K562 (cell line): ENCODE measurements at regions not wholly inside any gene's neighbourhood (a gene's known extent, or its start where the extent isn't known, plus 50 kb on each side); places are given as distances from the start of the nearest gene placed in this dataset.

Source experiments
- ATAC-seq: fragments of 200-7000 bp; cut with Tn5 transposase; 3 replicates; pipeline ENCODE4 v1.9.1; 2020; ENCODE audit warnings: moderate library complexity
- BruUV-seq: library from RNA; stranded (reverse); fragments of 400-500 nt; replicated peaks from 2 replicates; lab custom pipeline; 2021; lab: Mats Ljungman, UMichigan
- CTCF ChIA-PET: fragments of 300-600 bp; formaldehyde crosslinking; extraction: SDS; loops from one replicate; lab custom pipeline; 2021; ENCODE audit warnings: low intra/inter-chr PET ratio; lab: Yijun Ruan, JAX
- POLR2A ChIA-PET: fragments of 300-600, 350-650 bp; sonication (Branson Sonifier 250); formaldehyde crosslinking; extraction: SDS; loops from one replicate; lab custom pipeline; 2021; ENCODE audit warnings: antibody characterized with exemption, inconsistent platforms; lab: Yijun Ruan, JAX
- DNase-seq, 4 experiments: peaks; one replicate each; pipeline versions ENCODE4 v3.0.0 to v3.0.0-alpha.2; 2011 to 2018; ENCODE audit warnings: low spot score in 3 of 4, mixed read lengths in 3 of 4; ENCODE audit errors: extremely low read depth in 1 of 4
- FAIRE-seq: peaks from 2 replicates; lab custom pipeline; 2011; peaks lifted over from hg19 to GRCh38; lab: Jason Lieb, UNC
- H2AFZ ChIP-seq: 2 replicates; pipeline ENCODE4 v1.6.0; 2011; ENCODE audit warnings: low read depth, low read length, control low read depth, inconsistent platforms
- H3K27ac ChIP-seq: fragments of 200-600 bp; 3 replicates; pipeline ENCODE4 v1.8.0; 2011; ENCODE audit warnings: low read depth, mild to moderate bottlenecking, control low read depth, inconsistent platforms, low read length, moderate library complexity, mixed read lengths; ENCODE audit errors: extremely low read depth
- H3K27me3 ChIP-seq, 2 experiments: fragments of 300-600 bp in 1 of 2; 2 replicates in 1 of 2; 3 replicates in 1 of 2; pipeline versions ENCODE4 v1.6.0 to v1.8.0; 2011; ENCODE audit warnings: inconsistent platforms in 2 of 2, low read length in 2 of 2, mild to moderate bottlenecking in 1 of 2, mixed read lengths in 1 of 2, moderate library complexity in 1 of 2; ENCODE audit not compliant: control insufficient read depth in 2 of 2, insufficient read depth in 2 of 2
- H3K36me3 ChIP-seq: fragments of 300-600 bp; 3 replicates; pipeline ENCODE4 v1.8.0; 2011; ENCODE audit warnings: mild to moderate bottlenecking, low read length, inconsistent platforms; ENCODE audit not compliant: control insufficient read depth, insufficient read depth
- H3K4me1 ChIP-seq, 2 experiments: fragments of 200-600 bp in 1 of 2; replicated peaks in 1 of 2; 2 replicates in 1 of 2; 3 replicates in 1 of 2; pipeline versions ENCODE4 v1.5.1 to v1.8.0; 2011; ENCODE audit warnings: inconsistent platforms in 2 of 2, low read length in 2 of 2, mild to moderate bottlenecking in 1 of 2, mixed read lengths in 1 of 2, moderate library complexity in 1 of 2; ENCODE audit not compliant: control insufficient read depth in 2 of 2, insufficient read depth in 2 of 2
- H3K4me2 ChIP-seq: 2 replicates; pipeline ENCODE4 v1.6.1; 2011; ENCODE audit warnings: low read length, control low read depth, inconsistent platforms, mixed read lengths; ENCODE audit not compliant: insufficient read depth
- H3K4me3 ChIP-seq: fragments of 200-600 bp; sonication (generic), shearing (Covaris generic); 2 replicates; pipeline ENCODE4 v1.5.1; 2016; ENCODE audit warnings: control low read depth, inconsistent platforms
- H3K79me2 ChIP-seq: fragments of 200-600 bp; 3 replicates; pipeline ENCODE4 v1.8.0; 2011; ENCODE audit warnings: low read length, inconsistent platforms; ENCODE audit not compliant: control insufficient read depth, insufficient read depth
- H3K9ac ChIP-seq, 2 experiments: 2 replicates each; pipeline versions ENCODE4 v1.6.0 to v1.6.1; 2011; ENCODE audit warnings: low read depth in 2 of 2, low read length in 2 of 2, control low read depth in 1 of 2, inconsistent platforms in 1 of 2, mild to moderate bottlenecking in 1 of 2, mixed read lengths in 1 of 2; ENCODE audit not compliant: insufficient read depth in 1 of 2
- H3K9me1 ChIP-seq: one replicate; pipeline ENCODE4 v1.6.0; 2011; ENCODE audit warnings: inconsistent platforms, mild to moderate bottlenecking, low read length, moderate library complexity; ENCODE audit not compliant: control insufficient read depth, insufficient read depth
- H3K9me3 ChIP-seq: replicated peaks from 2 replicates; pipeline ENCODE4 v1.5.1; 2011; ENCODE audit warnings: low read depth, low read length, inconsistent platforms; ENCODE audit not compliant: control insufficient read depth, insufficient read depth
- H4K20me1 ChIP-seq: replicated peaks from 2 replicates; pipeline ENCODE4 v1.6.1; 2011; ENCODE audit warnings: low read length, inconsistent platforms, mixed read lengths; ENCODE audit not compliant: control insufficient read depth, insufficient read depth
- ESRRA ChIP-seq: fragments of 450-650 bp; IDR thresholded peaks from 2 replicates; pipeline ENCODE4 v1.6.1; 2014; ENCODE audit warnings: low read depth, mild to moderate bottlenecking, moderate library complexity, borderline replicate concordance
- POLR2A ChIP-seq: fragments of 450-650 bp; conservative IDR thresholded peaks from 2 replicates; pipeline ENCODE4 v1.6.1; 2016
- WGBS: fragments of 100-300 bp; shearing (Covaris generic); methylation state at CpG from one replicate; pipeline ENCODE4 v1.1.6; 2016; ENCODE audit warnings: low coverage, mixed read lengths; ENCODE audit not compliant: insufficient coverage; ENCODE audit errors: missing lambda C conversion rate; 5-methylcytosine and 5-hydroxymethylcytosine counted together
- in situ Hi-C: fragments of 300-500 bp; cut with MboI; formaldehyde crosslinking; loops from 4 replicates; pipeline ENCODE4 v1.15.0; 2018; ENCODE audit warnings: inconsistent platforms, mixed read lengths
- intact Hi-C: fragments of 100-400 bp; cut with micrococcal nuclease; formaldehyde crosslinking; loops from 2 replicates; pipeline ENCODE4 v1.14.2; 2022
- TF ChIP-seq, protein P1 (sequence below): fragments of 250-450 bp; sonication (Bioruptor Pico); IDR thresholded peaks from 2 replicates; pipeline ENCODE4 v1.5.0; 2020; ENCODE audit warnings: mild to moderate bottlenecking, borderline replicate concordance
- TF ChIP-seq, protein P2 (sequence below): fragments of 450-650 bp; IDR thresholded peaks from 2 replicates; pipeline ENCODE4 v1.6.1; 2017; ENCODE audit warnings: antibody characterized with exemption, mild to moderate bottlenecking
- TF ChIP-seq, protein P3 (sequence below), 2 experiments: fragments of 450-650 bp; IDR thresholded peaks; 2 replicates each; pipeline ENCODE4 v1.6.1; 2016; ENCODE audit warnings: mild to moderate bottlenecking in 2 of 2, borderline replicate concordance in 1 of 2, low read depth in 1 of 2, moderate library complexity in 1 of 2

DNA sequence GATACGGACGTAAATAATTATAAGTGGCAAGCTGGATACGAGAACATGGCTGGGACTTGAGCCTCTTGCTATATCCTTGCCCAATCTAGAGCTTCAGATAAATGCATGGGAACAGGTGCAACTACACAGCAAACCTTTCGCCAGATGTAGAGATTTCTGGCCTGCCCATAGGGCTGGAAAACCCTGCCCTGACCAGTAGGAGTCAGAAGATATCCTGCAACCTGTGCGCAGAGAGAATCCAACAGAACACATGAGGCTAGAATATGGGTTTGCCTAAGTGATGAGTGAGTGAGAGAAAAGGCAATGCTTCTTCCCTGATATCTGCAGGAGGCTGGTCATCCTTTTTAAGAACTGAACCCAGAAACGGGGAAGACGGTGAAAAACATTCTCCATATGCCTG lies 805.3 kb upstream of the TENM3 start (continued):
- TF ChIP-seq, protein P1, sequence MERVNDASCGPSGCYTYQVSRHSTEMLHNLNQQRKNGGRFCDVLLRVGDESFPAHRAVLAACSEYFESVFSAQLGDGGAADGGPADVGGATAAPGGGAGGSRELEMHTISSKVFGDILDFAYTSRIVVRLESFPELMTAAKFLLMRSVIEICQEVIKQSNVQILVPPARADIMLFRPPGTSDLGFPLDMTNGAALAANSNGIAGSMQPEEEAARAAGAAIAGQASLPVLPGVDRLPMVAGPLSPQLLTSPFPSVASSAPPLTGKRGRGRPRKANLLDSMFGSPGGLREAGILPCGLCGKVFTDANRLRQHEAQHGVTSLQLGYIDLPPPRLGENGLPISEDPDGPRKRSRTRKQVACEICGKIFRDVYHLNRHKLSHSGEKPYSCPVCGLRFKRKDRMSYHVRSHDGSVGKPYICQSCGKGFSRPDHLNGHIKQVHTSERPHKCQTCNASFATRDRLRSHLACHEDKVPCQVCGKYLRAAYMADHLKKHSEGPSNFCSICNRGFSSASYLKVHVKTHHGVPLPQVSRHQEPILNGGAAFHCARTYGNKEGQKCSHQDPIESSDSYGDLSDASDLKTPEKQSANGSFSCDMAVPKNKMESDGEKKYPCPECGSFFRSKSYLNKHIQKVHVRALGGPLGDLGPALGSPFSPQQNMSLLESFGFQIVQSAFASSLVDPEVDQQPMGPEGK (CRISPR knock-in tag) = no peak
- no peak for TF ChIP-seq POLR2A
- TF ChIP-seq, protein P2, sequence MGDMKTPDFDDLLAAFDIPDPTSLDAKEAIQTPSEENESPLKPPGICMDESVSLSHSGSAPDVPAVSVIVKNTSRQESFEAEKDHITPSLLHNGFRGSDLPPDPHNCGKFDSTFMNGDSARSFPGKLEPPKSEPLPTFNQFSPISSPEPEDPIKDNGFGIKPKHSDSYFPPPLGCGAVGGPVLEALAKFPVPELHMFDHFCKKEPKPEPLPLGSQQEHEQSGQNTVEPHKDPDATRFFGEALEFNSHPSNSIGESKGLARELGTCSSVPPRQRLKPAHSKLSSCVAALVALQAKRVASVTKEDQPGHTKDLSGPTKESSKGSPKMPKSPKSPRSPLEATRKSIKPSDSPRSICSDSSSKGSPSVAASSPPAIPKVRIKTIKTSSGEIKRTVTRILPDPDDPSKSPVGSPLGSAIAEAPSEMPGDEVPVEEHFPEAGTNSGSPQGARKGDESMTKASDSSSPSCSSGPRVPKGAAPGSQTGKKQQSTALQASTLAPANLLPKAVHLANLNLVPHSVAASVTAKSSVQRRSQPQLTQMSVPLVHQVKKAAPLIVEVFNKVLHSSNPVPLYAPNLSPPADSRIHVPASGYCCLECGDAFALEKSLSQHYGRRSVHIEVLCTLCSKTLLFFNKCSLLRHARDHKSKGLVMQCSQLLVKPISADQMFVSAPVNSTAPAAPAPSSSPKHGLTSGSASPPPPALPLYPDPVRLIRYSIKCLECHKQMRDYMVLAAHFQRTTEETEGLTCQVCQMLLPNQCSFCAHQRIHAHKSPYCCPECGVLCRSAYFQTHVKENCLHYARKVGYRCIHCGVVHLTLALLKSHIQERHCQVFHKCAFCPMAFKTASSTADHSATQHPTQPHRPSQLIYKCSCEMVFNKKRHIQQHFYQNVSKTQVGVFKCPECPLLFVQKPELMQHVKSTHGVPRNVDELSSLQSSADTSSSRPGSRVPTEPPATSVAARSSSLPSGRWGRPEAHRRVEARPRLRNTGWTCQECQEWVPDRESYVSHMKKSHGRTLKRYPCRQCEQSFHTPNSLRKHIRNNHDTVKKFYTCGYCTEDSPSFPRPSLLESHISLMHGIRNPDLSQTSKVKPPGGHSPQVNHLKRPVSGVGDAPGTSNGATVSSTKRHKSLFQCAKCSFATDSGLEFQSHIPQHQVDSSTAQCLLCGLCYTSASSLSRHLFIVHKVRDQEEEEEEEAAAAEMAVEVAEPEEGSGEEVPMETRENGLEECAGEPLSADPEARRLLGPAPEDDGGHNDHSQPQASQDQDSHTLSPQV = no peak

DNA sequence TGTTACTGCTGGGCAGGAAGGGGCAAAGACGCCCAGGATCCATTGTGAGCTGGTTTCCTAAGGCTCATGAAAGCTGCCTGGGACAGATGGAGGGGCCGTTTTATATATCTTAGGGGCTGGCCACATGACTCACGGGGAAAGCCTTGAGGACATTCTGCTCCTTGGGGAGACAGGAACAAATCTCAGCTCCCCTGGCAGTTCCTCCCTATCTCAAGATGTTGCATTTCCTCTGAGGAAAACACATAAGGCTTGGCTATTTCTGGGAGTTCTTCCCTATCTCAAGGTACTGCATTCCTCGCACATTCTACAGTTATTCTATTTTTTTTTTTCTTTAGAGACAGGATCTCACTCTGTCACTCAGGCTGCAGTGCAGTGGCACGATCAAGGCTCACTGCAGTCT lies 804.6 kb upstream of the TENM3 start:
- Histone ChIP-seq H3K9me1 (no peaks in the 10 kb centered on the region), H3K9me3 (no peaks in the 10 kb centered on the region), H3K4me3 (no peak overlapping the region), H2AFZ (no peak overlapping the region), H3K4me1 (no peaks in the 10 kb centered on the region), H3K4me2 (no peak overlapping the region), H3K79me2 (no peaks in the 10 kb centered on the region), H3K27me3 (no peaks in the 10 kb centered on the region), H3K9ac (no peak overlapping the region), H3K36me3 (no peaks in the 10 kb centered on the region), H4K20me1 (no peaks in the 10 kb centered on the region), H3K27ac (no peak overlapping the region)
- intact Hi-C loops = no loop called here
- WGBS = 3% methylated on average over 5 of the region's 5 CpGs
- in situ Hi-C loops = no loop called here
- no peak for ATAC-seq
- no peak for FAIRE-seq
- no peak for DNase-seq
- BruUV-seq = no TSS peak
- ChIA-PET POLR2A (no interaction called here), CTCF (no interaction called here)
- no peak for TF ChIP-seq ESRRA
- TF ChIP-seq, protein P3, sequence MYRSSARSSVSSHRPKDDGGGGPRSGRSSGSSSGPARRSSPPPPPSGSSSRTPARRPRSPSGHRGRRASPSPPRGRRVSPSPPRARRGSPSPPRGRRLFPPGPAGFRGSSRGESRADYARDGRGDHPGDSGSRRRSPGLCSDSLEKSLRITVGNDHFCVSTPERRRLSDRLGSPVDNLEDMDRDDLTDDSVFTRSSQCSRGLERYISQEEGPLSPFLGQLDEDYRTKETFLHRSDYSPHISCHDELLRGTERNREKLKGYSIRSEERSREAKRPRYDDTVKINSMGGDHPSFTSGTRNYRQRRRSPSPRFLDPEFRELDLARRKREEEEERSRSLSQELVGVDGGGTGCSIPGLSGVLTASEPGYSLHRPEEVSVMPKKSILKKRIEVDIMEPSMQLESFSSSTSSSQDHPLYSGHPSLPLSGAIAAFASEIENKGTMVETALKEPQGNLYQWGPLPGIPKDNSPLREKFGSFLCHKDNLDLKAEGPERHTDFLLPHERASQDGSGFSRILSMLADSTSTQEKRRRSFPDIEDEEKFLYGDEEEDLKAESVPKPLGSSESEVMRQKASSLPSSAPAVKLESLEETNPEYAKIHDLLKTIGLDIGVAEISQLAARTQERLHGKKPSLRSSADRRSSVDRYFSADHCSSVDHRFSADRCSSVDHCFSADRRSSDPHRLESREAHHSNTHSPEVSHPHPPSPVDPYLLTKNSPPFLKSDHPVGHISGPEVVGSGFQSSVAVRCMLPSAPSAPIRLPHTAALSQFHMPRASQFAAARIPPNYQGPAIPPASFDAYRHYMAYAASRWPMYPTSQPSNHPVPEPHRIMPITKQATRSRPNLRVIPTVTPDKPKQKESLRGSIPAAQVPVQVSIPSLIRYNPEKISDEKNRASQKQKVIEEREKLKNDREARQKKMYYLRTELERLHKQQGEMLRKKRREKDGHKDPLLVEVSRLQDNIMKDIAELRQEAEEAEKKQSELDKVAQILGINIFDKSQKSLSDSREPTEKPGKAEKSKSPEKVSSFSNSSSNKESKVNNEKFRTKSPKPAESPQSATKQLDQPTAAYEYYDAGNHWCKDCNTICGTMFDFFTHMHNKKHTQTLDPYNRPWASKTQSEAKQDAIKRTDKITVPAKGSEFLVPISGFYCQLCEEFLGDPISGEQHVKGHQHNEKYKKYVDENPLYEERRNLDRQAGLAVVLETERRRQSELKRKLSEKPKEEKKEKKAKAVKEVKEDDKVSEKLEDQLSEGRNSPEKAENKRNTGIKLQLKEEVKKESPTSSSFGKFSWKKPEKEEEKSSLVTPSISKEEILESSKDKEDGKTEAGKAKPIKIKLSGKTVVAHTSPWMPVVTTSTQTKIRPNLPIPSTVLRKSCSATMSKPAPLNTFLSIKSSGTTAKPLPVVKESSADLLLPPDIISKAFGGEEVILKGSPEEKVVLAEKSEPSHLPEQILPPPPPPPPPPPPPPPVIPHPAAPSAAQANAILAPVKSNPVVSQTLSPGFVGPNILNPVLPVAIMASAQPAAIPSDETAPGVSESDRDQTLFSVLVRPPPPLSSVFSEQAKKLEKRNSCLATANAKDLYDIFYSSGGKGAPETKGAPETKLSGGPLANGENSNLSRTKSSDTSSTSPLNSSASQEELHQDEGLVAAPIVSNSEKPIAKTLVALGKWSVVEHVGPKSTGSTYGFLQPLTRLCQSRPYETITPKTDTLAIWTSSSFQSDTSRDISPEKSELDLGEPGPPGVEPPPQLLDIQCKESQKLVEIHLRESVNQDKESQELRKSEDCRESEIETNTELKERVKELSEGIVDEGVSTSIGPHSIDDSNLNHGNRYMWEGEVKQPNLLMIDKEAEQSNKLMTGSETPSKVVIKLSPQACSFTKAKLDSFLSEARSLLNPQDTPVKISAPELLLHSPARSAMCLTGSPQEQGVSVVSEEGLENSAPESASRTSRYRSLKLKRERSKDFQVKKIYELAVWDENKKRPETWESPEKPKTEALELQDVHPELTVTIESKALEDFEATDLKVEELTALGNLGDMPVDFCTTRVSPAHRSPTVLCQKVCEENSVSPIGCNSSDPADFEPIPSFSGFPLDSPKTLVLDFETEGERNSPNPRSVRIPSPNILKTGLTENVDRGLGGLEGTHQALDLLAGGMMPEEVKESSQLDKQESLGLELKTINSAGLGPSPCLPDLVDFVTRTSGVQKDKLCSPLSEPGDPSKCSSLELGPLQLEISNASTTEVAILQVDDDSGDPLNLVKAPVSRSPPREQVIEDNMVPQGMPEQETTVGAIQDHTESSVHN (IDR thresholded peaks at IDR 0.05; ENCODE audit: borderline replicate concordance in 1 of 2, low read depth in 1 of 2) = no peak
